HG02798 (cell line): ENCODE measurements at regions not wholly inside any gene's neighbourhood (a gene's known extent, or its start where the extent isn't known, plus 50 kb on each side); places are given as distances from the start of the nearest gene placed in this dataset.

ENCODE experiments used
- ATAC-seq: cut with Tn5 transposase; IDR thresholded peaks from one replicate; pipeline ENCODE4 v1.9.1; 2021; ENCODE audit warnings: mild to moderate bottlenecking; ENCODE audit not compliant: unreplicated experiment, poor library complexity

GRCh38 chr11:92879086-92879485 lies 90.4 kb upstream of the MTNR1B start:
- no peak for ATAC-seq

GRCh38 chr11:92880381-92880780 lies 89.1 kb upstream of the MTNR1B start:
- ATAC-seq = no peak

GRCh38 chr11:92881940-92882450 lies 87.5 kb upstream of the MTNR1B start:
- no peak for ATAC-seq

- ATAC-seq = no peak
These were observed 86.4 kb upstream of the MTNR1B start for GRCh38 chr11:92882828-92883611.

- no peak for ATAC-seq
These were observed 83.9 kb upstream of the MTNR1B start for GRCh38 chr11:92885600-92885999.

- peak; percentile 71 for ATAC-seq
These were observed 83.1 kb upstream of the MTNR1B start for GRCh38 chr11:92886243-92886905.

- no peak for ATAC-seq
These were observed 80.8 kb upstream of the MTNR1B start for GRCh38 chr11:92888696-92889095.

- ATAC-seq = no peak
These were observed 78.6 kb upstream of the MTNR1B start for GRCh38 chr11:92890846-92891245.

- no peak for ATAC-seq
These were observed 76.4 kb upstream of the MTNR1B start for GRCh38 chr11:92892802-92893684.

GRCh38 chr11:92894197-92894596 lies 75.3 kb upstream of the MTNR1B start:
- ATAC-seq = no peak

GRCh38 chr11:92897487-92897886 lies 72.0 kb upstream of the MTNR1B start:
- no peak for ATAC-seq

- no peak for ATAC-seq
These were observed 67.0 kb upstream of the MTNR1B start for GRCh38 chr11:92902417-92902816.

- ATAC-seq = no peak
These were observed 61.8 kb upstream of the MTNR1B start for GRCh38 chr11:92907671-92908070.

GRCh38 chr11:92909214-92909613 lies 60.2 kb upstream of the MTNR1B start:
- ATAC-seq = no peak

- ATAC-seq = no peak
These were observed 58.0 kb upstream of the MTNR1B start for GRCh38 chr11:92911478-92911877.

- ATAC-seq = no peak
These were observed 53.9 kb upstream of the MTNR1B start for GRCh38 chr11:92915551-92915950.

- ATAC-seq = no peak
These were observed 53.2 kb upstream of the MTNR1B start for GRCh38 chr11:92916299-92916698.

GRCh38 chr11:92917927-92918326 lies 51.5 kb upstream of the MTNR1B start:
- ATAC-seq = no peak

GRCh38 chr11:92919048-92919447 lies 50.4 kb upstream of the MTNR1B start:
- no peak for ATAC-seq
